ENCODE measurements at regions not wholly inside any gene's neighbourhood (a gene's known extent, or its start where the extent isn't known, plus 50 kb on each side); places are given as distances from the start of the nearest gene placed in this dataset.

- TF ChIP-seq FOXP2 (optimal IDR thresholded peaks at IDR 0.05; ENCODE audit: borderline replicate concordance, extremely low read depth, extremely low read length, insufficient read depth): no peak
- no peak for TF ChIP-seq POLR2AphosphoS5 (IDR thresholded peaks at IDR 0.05; ENCODE audit: low read depth, low read length)
- TF ChIP-seq, protein P1, sequence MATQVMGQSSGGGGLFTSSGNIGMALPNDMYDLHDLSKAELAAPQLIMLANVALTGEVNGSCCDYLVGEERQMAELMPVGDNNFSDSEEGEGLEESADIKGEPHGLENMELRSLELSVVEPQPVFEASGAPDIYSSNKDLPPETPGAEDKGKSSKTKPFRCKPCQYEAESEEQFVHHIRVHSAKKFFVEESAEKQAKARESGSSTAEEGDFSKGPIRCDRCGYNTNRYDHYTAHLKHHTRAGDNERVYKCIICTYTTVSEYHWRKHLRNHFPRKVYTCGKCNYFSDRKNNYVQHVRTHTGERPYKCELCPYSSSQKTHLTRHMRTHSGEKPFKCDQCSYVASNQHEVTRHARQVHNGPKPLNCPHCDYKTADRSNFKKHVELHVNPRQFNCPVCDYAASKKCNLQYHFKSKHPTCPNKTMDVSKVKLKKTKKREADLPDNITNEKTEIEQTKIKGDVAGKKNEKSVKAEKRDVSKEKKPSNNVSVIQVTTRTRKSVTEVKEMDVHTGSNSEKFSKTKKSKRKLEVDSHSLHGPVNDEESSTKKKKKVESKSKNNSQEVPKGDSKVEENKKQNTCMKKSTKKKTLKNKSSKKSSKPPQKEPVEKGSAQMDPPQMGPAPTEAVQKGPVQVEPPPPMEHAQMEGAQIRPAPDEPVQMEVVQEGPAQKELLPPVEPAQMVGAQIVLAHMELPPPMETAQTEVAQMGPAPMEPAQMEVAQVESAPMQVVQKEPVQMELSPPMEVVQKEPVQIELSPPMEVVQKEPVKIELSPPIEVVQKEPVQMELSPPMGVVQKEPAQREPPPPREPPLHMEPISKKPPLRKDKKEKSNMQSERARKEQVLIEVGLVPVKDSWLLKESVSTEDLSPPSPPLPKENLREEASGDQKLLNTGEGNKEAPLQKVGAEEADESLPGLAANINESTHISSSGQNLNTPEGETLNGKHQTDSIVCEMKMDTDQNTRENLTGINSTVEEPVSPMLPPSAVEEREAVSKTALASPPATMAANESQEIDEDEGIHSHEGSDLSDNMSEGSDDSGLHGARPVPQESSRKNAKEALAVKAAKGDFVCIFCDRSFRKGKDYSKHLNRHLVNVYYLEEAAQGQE (IDR thresholded peaks at IDR 0.05; ENCODE audit: insufficient read depth in 1 of 2, low read depth in 2 of 2, low read length in 2 of 2): no peak
These were observed 394.2 kb upstream of the ROBO2 start for GRCh38 chr3:76645724-76646123.
